Sigmoid colon (tissue), 6 donors: ENCODE measurements at regions not wholly inside any gene's neighbourhood (a gene's known extent, or its start where the extent isn't known, plus 50 kb on each side); places are given as distances from the start of the nearest gene placed in this dataset.

ENCODE experiments used
- DNase-seq: peaks from one replicate; pipeline ENCODE4 v3.0.0-alpha.2; 2019
- H3K27ac ChIP-seq, 4 donors: fragments of 200-600 bp; sonication (generic); one replicate each; pipeline ENCODE4 v1.5.1; 2016 to 2019; ENCODE audit warnings: mild to moderate bottlenecking in 1 of 4
- H3K27me3 ChIP-seq, 3 donors: fragments of 200-600 bp; sonication (generic); one replicate each; pipeline ENCODE4 v1.5.1; 2019; ENCODE audit warnings: mild to moderate bottlenecking in 1 of 3
- H3K36me3 ChIP-seq, 4 donors: fragments of 200-600 bp; sonication (generic); one replicate each; pipeline ENCODE4 v1.5.1; 2016 to 2019
- H3K4me1 ChIP-seq, 4 donors: fragments of 200-600 bp; sonication (generic); one replicate each; pipeline ENCODE4 v1.5.1; 2017 to 2019
- H3K4me3 ChIP-seq, 4 donors: fragments of 200-600 bp; sonication (generic); one replicate each; pipeline ENCODE4 v1.5.1; 2017 to 2019; ENCODE audit warnings: mild to moderate bottlenecking in 2 of 4, moderate library complexity in 1 of 4
- H3K9me3 ChIP-seq, 4 donors: fragments of 200-600 bp in 3 of 4; sonication (generic) in 3 of 4; one replicate each; pipeline versions ENCODE4 v1.5.1 to v1.6.1; 2013 to 2019
- CTCF ChIP-seq, 4 experiments: fragments of 450-650 bp in 3 of 4; fragments of 200-600 bp in 1 of 4; IDR thresholded peaks; one replicate each; pipeline ENCODE4 v1.5.1; 2016 to 2019; ENCODE audit warnings: antibody characterized with exemption in 4 of 4, mild to moderate bottlenecking in 3 of 4, moderate library complexity in 2 of 4
- EP300 ChIP-seq, 4 donors: sonication (generic); formaldehyde crosslinking; IDR thresholded peaks; one replicate each; pipeline ENCODE4 v1.6.1; 2017; ENCODE audit warnings: antibody characterized with exemption in 4 of 4
- POLR2A ChIP-seq, 2 donors: fragments of 450-650 bp; IDR thresholded peaks; one replicate each; pipeline ENCODE4 v1.6.1; 2016; ENCODE audit warnings: antibody characterized with exemption in 2 of 2, mild to moderate bottlenecking in 2 of 2, moderate library complexity in 2 of 2
- POLR2AphosphoS5 ChIP-seq, 4 donors: sonication (generic); formaldehyde crosslinking; IDR thresholded peaks; one replicate each; pipeline ENCODE4 v1.6.1; 2017; ENCODE audit warnings: antibody characterized with exemption in 4 of 4
- WGBS, 2 donors: extraction: QIAGEN DNeasy Blood & Tissue Kit; methylation state at CpG; one replicate each; pipeline ENCODE4 v1.1.7; 2013; 5-methylcytosine and 5-hydroxymethylcytosine counted together
- intact Hi-C: fragments of 100-400 bp; cut with DNase I; formaldehyde crosslinking; loops from one replicate; pipeline ENCODE4 v1.15.1; 2023
- donor health status: healthy with polysubstance abuse.
- donor health status: healthy.

GRCh38 chr2:166831930-166832329 lies 56.4 kb upstream of the XIRP2 start:
- H3K27me3 ChIP-seq, result no peaks in the 10 kb centered on the region
- intact Hi-C loops, result no loop called here
- no peak for TF ChIP-seq POLR2AphosphoS5 (IDR thresholded peaks at IDR 0.05)
- no peak for TF ChIP-seq CTCF (IDR thresholded peaks at IDR 0.05)
- TF ChIP-seq POLR2A (IDR thresholded peaks at IDR 0.05), result no peak
- TF ChIP-seq EP300 (IDR thresholded peaks at IDR 0.05), result no peak
- H3K36me3 ChIP-seq, result no peaks in the 10 kb centered on the region
- 82 to 89% methylated on average over 4 of the region's 4 CpGs for WGBS, 2 donors
- no peak overlapping the region for H3K4me3 ChIP-seq
- H3K9me3 ChIP-seq, result no peaks in the 10 kb centered on the region
- H3K27ac ChIP-seq, result no peak overlapping the region
- DNase-seq, result no peak
- no peaks in the 10 kb centered on the region for H3K4me1 ChIP-seq

DNA sequence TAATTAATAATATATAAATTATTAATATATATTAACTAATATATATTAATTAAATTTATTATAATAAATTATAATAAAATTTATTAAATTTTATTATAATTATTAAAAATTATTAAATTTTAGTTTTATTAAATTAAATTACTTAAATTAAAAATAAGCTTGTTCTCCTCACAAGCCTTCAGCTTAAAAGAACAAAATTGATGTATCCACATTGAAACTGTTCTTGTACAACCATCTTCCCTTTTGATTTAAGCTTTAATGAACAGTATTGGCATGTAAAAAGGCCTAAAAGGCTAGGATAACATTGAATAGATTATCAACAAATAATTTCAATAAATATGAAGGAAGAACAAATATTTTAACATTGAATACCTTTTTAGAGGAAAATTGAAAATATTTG lies 62.4 kb upstream of the XIRP2 start:
- H3K4me1 ChIP-seq, result no peaks in the 10 kb centered on the region
- no peak overlapping the region for H3K4me3 ChIP-seq
- TF ChIP-seq EP300 (IDR thresholded peaks at IDR 0.05) (no peak), CTCF (IDR thresholded peaks at IDR 0.05) (no peak)
- no peaks in the 10 kb centered on the region for H3K9me3 ChIP-seq
- no peak overlapping the region for H3K27ac ChIP-seq
- DNase-seq, result no peak
- H3K36me3 ChIP-seq, result no peaks in the 10 kb centered on the region
- H3K27me3 ChIP-seq, result no peaks in the 10 kb centered on the region
- intact Hi-C loops, result no loop called here

GRCh38 chr2:166814335-166814734 lies 73.9 kb upstream of the XIRP2 start:
- 53 to 84% methylated on average over 5 of the region's 5 CpGs for WGBS, 2 donors

GRCh38 chr2:166812166-166812891 lies 76.0 kb upstream of the XIRP2 start:
- Histone ChIP-seq H3K4me3 (no peak overlapping the region), H3K9me3 (no peaks in the 10 kb centered on the region), H3K4me1 (no peaks in the 10 kb centered on the region), H3K27me3 (no peaks in the 10 kb centered on the region), H3K36me3 (no peaks in the 10 kb centered on the region), H3K27ac (no peak overlapping the region)
- intact Hi-C loops, result no loop called here
- 60 to 86% methylated on average over 5 of the region's 5 CpGs for WGBS, 2 donors
- DNase-seq, result no peak
- TF ChIP-seq EP300 (IDR thresholded peaks at IDR 0.05), result no peak
- no peak for TF ChIP-seq CTCF (IDR thresholded peaks at IDR 0.05)
- TF ChIP-seq POLR2A (IDR thresholded peaks at IDR 0.05), result no peak
- no peak for TF ChIP-seq POLR2AphosphoS5 (IDR thresholded peaks at IDR 0.05)

More at GRCh38 chr2:166814335-166814734, 73.9 kb upstream of the XIRP2 start:
- Histone ChIP-seq H3K4me1 (no peaks in the 10 kb centered on the region), H3K27ac (no peak overlapping the region), H3K36me3 (no peaks in the 10 kb centered on the region), H3K9me3 (no peaks in the 10 kb centered on the region), H3K4me3 (no peak overlapping the region), H3K27me3 (no peaks in the 10 kb centered on the region)
- TF ChIP-seq POLR2A (IDR thresholded peaks at IDR 0.05) (no peak), CTCF (IDR thresholded peaks at IDR 0.05) (no peak), EP300 (IDR thresholded peaks at IDR 0.05) (no peak), POLR2AphosphoS5 (IDR thresholded peaks at IDR 0.05) (no peak)
- intact Hi-C loops, result no loop called here
- no peak for DNase-seq

DNA sequence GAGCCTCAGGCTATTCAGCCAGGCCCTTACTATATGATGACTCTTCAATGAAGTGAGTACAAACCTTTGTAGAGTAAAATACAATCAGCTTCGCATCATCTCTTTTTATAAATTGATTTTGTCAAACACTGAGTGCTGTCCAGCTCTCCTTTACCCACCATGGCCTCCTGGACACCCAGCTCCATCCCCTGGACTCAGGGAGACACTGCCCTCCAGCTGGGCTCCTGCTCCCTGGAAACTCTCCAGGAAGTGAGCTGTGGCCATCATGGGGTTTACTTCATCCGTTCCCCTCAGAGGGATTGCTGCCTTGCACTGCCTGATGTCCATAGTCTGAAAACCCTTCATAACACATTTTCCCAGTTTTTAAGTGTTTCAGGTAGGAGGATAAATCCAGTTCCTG lies 82.5 kb upstream of the XIRP2 start:
- no peak for TF ChIP-seq CTCF (IDR thresholded peaks at IDR 0.05)
- no peak for TF ChIP-seq POLR2AphosphoS5 (IDR thresholded peaks at IDR 0.05)
- TF ChIP-seq EP300 (IDR thresholded peaks at IDR 0.05), result no peak
- no peak for TF ChIP-seq POLR2A (IDR thresholded peaks at IDR 0.05)
- H3K9me3 ChIP-seq, result no peaks in the 10 kb centered on the region
- H3K4me1 ChIP-seq, result peaks cover 0 to 17% (median 4%) of the 10 kb centered on the region in 4 donors
- H3K4me3 ChIP-seq, result no peak overlapping the region
- H3K36me3 ChIP-seq, result no peaks in the 10 kb centered on the region
- no peak overlapping the region for H3K27ac ChIP-seq
- DNase-seq, result no peak
- 90 to 94% methylated on average over 2 of the region's 2 CpGs for WGBS, 2 donors
- intact Hi-C loops, result no loop called here
- no peaks in the 10 kb centered on the region for H3K27me3 ChIP-seq
